ENCODE measurements at regions not wholly inside any gene's neighbourhood (a gene's known extent, or its start where the extent isn't known, plus 50 kb on each side); places are given as distances from the start of the nearest gene placed in this dataset.
A peak's percentile ranks its signal among the peaks of the same experiment; 100 is the strongest.
"Not testable (repeated sequence)": the region's sequence is repeated elsewhere in the genome, so short reads cannot be mapped to it uniquely, and the experiment has no call there.

DNA sequence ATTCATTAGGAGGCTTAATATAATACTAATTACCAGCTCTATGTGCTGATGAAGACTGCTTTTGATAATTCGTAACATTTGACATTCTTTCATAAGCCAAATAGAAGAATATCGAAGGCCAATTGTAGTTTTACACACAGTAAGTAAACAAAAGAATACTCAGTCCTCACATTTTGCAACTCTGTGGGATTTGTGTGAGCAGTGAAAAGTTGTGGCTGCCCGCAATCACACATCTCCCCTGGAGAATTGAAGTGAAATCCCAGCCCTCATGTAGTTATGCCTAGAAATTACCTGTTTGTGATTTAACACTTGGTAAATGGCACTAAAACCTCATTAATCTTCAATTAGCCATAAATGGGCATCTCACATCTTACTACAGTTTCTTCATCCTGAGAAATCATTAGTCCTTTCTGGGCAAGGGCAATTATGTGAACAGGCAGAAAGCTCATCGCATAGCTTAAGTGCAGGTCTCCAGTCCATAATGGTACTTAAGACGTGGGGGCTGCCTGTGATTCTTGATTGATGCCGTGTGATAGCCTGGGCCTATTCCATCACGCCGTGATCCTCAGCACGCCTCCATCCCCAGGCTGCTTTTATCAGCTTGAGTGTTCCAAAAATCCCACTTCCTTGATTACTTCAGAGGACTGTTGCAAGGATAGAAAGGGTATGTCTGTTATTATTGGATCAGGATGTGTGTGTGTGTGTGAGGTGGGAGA lies 97.9 kb upstream of the METTL14 start:
- Histone ChIP-seq H3K4me3 (ENCODE audit: low read length) (no peak overlapping the region), H4K20me1 (ENCODE audit: insufficient read depth, low read length) (no peaks in the 10 kb centered on the region), H3K9me3 (replicated peaks; ENCODE audit: insufficient read depth, low read length) (no peaks in the 10 kb centered on the region), H3K9ac (ENCODE audit: low read length) (no peak overlapping the region), H3K36me3 (replicated peaks; ENCODE audit: insufficient read depth, low read length) (no peaks in the 10 kb centered on the region), H3K79me2 (ENCODE audit: low read length) (0 out of 2 replicates have a peak, but pooled peaks cover 5% of the 10 kb centered on the region), H3F3A (ENCODE audit: insufficient read depth, low read length) (peaks cover 8% of the 10 kb centered on the region; the same call in 1 of the 2 replicates), H3K27ac (ENCODE audit: low read length) (no peak overlapping the region), H3K4me2 (ENCODE audit: low read depth, low read length) (no peak overlapping the region), H3K27me3 (replicated peaks; ENCODE audit: insufficient read depth, low read length) (no peaks in the 10 kb centered on the region), H3K9me2 (replicated peaks; ENCODE audit: insufficient read depth, low read length) (no peaks in the 10 kb centered on the region), H2AFZ (ENCODE audit: low read length) (no peak overlapping the region), H3K4me1 (ENCODE audit: low read length) (peaks cover 11% of the 10 kb centered on the region)
- DNase-seq: no peak
- no peak for TF ChIP-seq EZH2 (optimal IDR thresholded peaks at IDR 0.05; ENCODE audit: low read depth, low read length)
- TF ChIP-seq, protein P1, sequence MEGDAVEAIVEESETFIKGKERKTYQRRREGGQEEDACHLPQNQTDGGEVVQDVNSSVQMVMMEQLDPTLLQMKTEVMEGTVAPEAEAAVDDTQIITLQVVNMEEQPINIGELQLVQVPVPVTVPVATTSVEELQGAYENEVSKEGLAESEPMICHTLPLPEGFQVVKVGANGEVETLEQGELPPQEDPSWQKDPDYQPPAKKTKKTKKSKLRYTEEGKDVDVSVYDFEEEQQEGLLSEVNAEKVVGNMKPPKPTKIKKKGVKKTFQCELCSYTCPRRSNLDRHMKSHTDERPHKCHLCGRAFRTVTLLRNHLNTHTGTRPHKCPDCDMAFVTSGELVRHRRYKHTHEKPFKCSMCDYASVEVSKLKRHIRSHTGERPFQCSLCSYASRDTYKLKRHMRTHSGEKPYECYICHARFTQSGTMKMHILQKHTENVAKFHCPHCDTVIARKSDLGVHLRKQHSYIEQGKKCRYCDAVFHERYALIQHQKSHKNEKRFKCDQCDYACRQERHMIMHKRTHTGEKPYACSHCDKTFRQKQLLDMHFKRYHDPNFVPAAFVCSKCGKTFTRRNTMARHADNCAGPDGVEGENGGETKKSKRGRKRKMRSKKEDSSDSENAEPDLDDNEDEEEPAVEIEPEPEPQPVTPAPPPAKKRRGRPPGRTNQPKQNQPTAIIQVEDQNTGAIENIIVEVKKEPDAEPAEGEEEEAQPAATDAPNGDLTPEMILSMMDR (IDR thresholded peaks at IDR 0.05; ENCODE audit: low read length): no peak

DNA sequence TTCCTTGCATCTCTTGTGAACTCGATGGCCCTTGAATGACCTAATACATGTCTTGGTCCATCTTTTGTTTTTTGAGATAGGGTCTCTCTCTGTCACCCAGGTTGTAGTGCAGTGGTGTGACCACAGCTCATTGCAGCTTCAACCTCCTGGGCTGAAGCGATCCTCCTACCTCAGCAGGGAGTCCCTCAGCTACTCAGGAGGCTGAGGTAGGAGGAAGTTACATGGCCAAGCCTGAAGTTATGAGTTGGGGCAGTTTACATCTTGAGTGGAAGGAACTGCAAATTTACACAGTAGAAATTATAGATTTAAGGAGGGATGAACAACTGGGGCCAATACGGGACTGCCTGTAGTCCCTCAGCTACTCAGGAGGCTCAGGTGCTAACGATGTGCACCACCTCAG lies 97.2 kb upstream of the METTL14 start:
- TF ChIP-seq EZH2phosphoT487 (IDR thresholded peaks at IDR 0.05; ENCODE audit: low read length) (no peak), EZH2 (optimal IDR thresholded peaks at IDR 0.05; ENCODE audit: low read depth, low read length) (no peak)
- TF ChIP-seq, protein P1 (IDR thresholded peaks at IDR 0.05; ENCODE audit: low read length): no peak
- H3K9me2 ChIP-seq (replicated peaks; ENCODE audit: insufficient read depth, low read length): no peaks in the 10 kb centered on the region
- 0 out of 2 replicates have a peak, but pooled peaks cover 5% of the 10 kb centered on the region for H3K79me2 ChIP-seq (ENCODE audit: low read length)
- H3K9ac ChIP-seq (ENCODE audit: low read length): no peak overlapping the region
- no peak overlapping the region for H3K27ac ChIP-seq (ENCODE audit: low read length)
- no peak for DNase-seq
- peaks cover 11% of the 10 kb centered on the region for H3K4me1 ChIP-seq (ENCODE audit: low read length)
- H4K20me1 ChIP-seq (ENCODE audit: insufficient read depth, low read length): no peaks in the 10 kb centered on the region
- H3F3A ChIP-seq (ENCODE audit: insufficient read depth, low read length): peaks cover 8% of the 10 kb centered on the region; the same call in 1 of the 2 replicates
- H2AFZ ChIP-seq (ENCODE audit: low read length): no peak overlapping the region
- no peaks in the 10 kb centered on the region for H3K27me3 ChIP-seq (replicated peaks; ENCODE audit: insufficient read depth, low read length)
- H3K4me2 ChIP-seq (ENCODE audit: low read depth, low read length): no peak overlapping the region
- no peak overlapping the region for H3K4me3 ChIP-seq (ENCODE audit: low read length)
- H3K9me3 ChIP-seq (replicated peaks; ENCODE audit: insufficient read depth, low read length): no peaks in the 10 kb centered on the region
- no peaks in the 10 kb centered on the region for H3K36me3 ChIP-seq (replicated peaks; ENCODE audit: insufficient read depth, low read length)

DNA sequence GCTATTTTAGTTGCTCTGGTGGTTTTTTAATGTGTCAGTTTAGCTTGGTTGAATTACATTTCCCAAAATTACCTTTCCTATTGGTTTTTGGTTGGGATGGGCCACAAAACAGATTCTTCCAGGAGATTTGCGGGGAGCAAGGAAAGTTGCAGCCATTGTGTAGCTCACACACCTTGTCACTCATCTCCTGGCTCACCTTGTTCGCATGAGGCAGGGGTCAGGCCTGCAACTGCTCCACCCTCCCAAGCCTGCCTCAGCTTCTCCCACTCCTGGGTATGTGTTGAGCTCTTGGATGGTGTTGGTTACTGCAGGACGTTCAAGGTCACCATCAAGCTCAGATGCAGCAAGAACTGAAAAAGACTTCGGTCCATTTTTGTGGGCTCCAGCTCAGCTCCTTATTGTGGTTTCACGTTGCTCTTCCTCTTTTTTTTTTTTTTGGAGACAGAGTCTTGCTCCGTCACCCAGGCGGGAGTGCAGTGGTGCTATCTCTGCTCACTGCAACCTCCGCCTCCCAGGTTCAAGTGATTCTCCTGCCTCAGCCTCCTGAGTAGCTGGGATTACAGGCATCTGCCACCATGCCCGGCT lies 95.6 kb upstream of the METTL14 start:
- H3K4me1 ChIP-seq (ENCODE audit: low read length): peaks cover 10% of the 10 kb centered on the region
- H3K27ac ChIP-seq (ENCODE audit: low read length): no peak overlapping the region
- H4K20me1 ChIP-seq (ENCODE audit: insufficient read depth, low read length): no peaks in the 10 kb centered on the region
- no peak overlapping the region for H3K4me3 ChIP-seq (ENCODE audit: low read length)
- no peaks in the 10 kb centered on the region for H3K36me3 ChIP-seq (replicated peaks; ENCODE audit: insufficient read depth, low read length)
- H3K79me2 ChIP-seq (ENCODE audit: low read length): 0 out of 2 replicates have a peak, but pooled peaks cover 5% of the 10 kb centered on the region
- no peaks in the 10 kb centered on the region for H3K27me3 ChIP-seq (replicated peaks; ENCODE audit: insufficient read depth, low read length)
- TF ChIP-seq, protein P1 (IDR thresholded peaks at IDR 0.05; ENCODE audit: low read length): no peak
- no peak for TF ChIP-seq EZH2phosphoT487 (IDR thresholded peaks at IDR 0.05; ENCODE audit: low read length)
- no peak for TF ChIP-seq EZH2 (optimal IDR thresholded peaks at IDR 0.05; ENCODE audit: low read depth, low read length)
- no peak overlapping the region for H3K9ac ChIP-seq (ENCODE audit: low read length)
- DNase-seq: no peak
- no peaks in the 10 kb centered on the region for H3K9me2 ChIP-seq (replicated peaks; ENCODE audit: insufficient read depth, low read length)
- peaks cover 8% of the 10 kb centered on the region; the same call in 1 of the 2 replicates for H3F3A ChIP-seq (ENCODE audit: insufficient read depth, low read length)
- no peaks in the 10 kb centered on the region for H3K9me3 ChIP-seq (replicated peaks; ENCODE audit: insufficient read depth, low read length)
- H3K4me2 ChIP-seq (ENCODE audit: low read depth, low read length): no peak overlapping the region
- no peak overlapping the region for H2AFZ ChIP-seq (ENCODE audit: low read length)

- not testable (repeated sequence) for H3K4me1 ChIP-seq (ENCODE audit: low read length); H3K36me3 ChIP-seq (replicated peaks; ENCODE audit: insufficient read depth, low read length); H3K9me2 ChIP-seq (replicated peaks; ENCODE audit: insufficient read depth, low read length); H4K20me1 ChIP-seq (ENCODE audit: insufficient read depth, low read length); H3F3A ChIP-seq (ENCODE audit: insufficient read depth, low read length); H3K79me2 ChIP-seq (ENCODE audit: low read length); H3K27me3 ChIP-seq (replicated peaks; ENCODE audit: insufficient read depth, low read length); H3K9me3 ChIP-seq (replicated peaks; ENCODE audit: insufficient read depth, low read length)
- Histone ChIP-seq H2AFZ (ENCODE audit: low read length) (peak overlapping the region; percentile 86), H3K4me3 (ENCODE audit: low read length) (peak overlapping the region; percentile 65), H3K27ac (ENCODE audit: low read length) (peak overlapping the region; percentile 78), H3K9ac (ENCODE audit: low read length) (peak overlapping the region; percentile 61), H3K4me2 (ENCODE audit: low read depth, low read length) (peak overlapping the region; percentile 73)
- peak; percentile 93 for DNase-seq
These were observed 93.7 kb upstream of the METTL14 start for GRCh38 chr4:118591339-118592046.

- peak overlapping the region; percentile 78; the same call in 1 of the 2 replicates for H3K27ac ChIP-seq (ENCODE audit: low read length)
- not testable (repeated sequence) for H4K20me1 ChIP-seq (ENCODE audit: insufficient read depth, low read length); H3K36me3 ChIP-seq (replicated peaks; ENCODE audit: insufficient read depth, low read length); H3F3A ChIP-seq (ENCODE audit: insufficient read depth, low read length); DNase-seq; H3K27me3 ChIP-seq (replicated peaks; ENCODE audit: insufficient read depth, low read length); H2AFZ ChIP-seq (ENCODE audit: low read length); H3K79me2 ChIP-seq (ENCODE audit: low read length); H3K9me2 ChIP-seq (replicated peaks; ENCODE audit: insufficient read depth, low read length); H3K9me3 ChIP-seq (replicated peaks; ENCODE audit: insufficient read depth, low read length); H3K4me1 ChIP-seq (ENCODE audit: low read length)
- H3K4me3 ChIP-seq (ENCODE audit: low read length): peak overlapping the region; percentile 65
- peak overlapping the region; percentile 61; the same call in 1 of the 2 replicates for H3K9ac ChIP-seq (ENCODE audit: low read length)
- H3K4me2 ChIP-seq (ENCODE audit: low read depth, low read length): peak overlapping the region; percentile 34; the same call in 1 of the 2 replicates
These were observed 92.9 kb upstream of the METTL14 start for GRCh38 chr4:118592289-118592688.
